ENCODE measurements at regions not wholly inside any gene's neighbourhood (a gene's known extent, or its start where the extent isn't known, plus 50 kb on each side); places are given as distances from the start of the nearest gene placed in this dataset.

GRCh38 chr4:188623314-188623854 is 484.1 kb downstream of the TRIML1 start:
- Mint-ChIP-seq H3K9me3 (peaks cover 6 to 24% (median 13%) of the 10 kb centered on the region in 11 donors), H3K4me1 (no peaks in the 10 kb centered on the region), H3K36me3 (no peaks in the 10 kb centered on the region), H3K27me3 (no peaks in the 10 kb centered on the region), H3K4me3 (no peak overlapping the region), H3K27ac (no peak overlapping the region)
- DNase-seq (no peak), ATAC-seq (no peak)
- H3K9me3 ChIP-seq (ENCODE audit: control insufficient read depth in 2 of 3, low read length in 3 of 3): no peaks in the 10 kb centered on the region
- intact Hi-C loops (cut with micrococcal nuclease): no loop called here
- H3K27ac ChIP-seq (ENCODE audit: low read depth, low read length): no peak overlapping the region
- CTCF ChIA-PET: no interaction called here
- H3K36me3 ChIP-seq (ENCODE audit: control insufficient read depth in 2 of 3, insufficient read depth in 3 of 3, low read length in 3 of 3): no peaks in the 10 kb centered on the region
- no peak overlapping the region for H3K4me3 ChIP-seq (ENCODE audit: low read length)
- H3K4me1 ChIP-seq (ENCODE audit: control insufficient read depth in 2 of 2, insufficient read depth in 2 of 2, low read length in 2 of 2): no peaks in the 10 kb centered on the region
- POLR2A ChIA-PET: no interaction called here
- H3K27me3 ChIP-seq (ENCODE audit: control insufficient read depth in 2 of 2, insufficient read depth in 2 of 2, low read length in 2 of 2): no peaks in the 10 kb centered on the region

- intact Hi-C loops (cut with micrococcal nuclease): no loop called here
- Mint-ChIP-seq H3K36me3 (no peaks in the 10 kb centered on the region), H3K4me1 (no peaks in the 10 kb centered on the region), H3K27me3 (no peaks in the 10 kb centered on the region), H3K9me3 (peaks cover 5 to 23% (median 9%) of the 10 kb centered on the region in 11 donors), H3K27ac (no peak overlapping the region), H3K4me3 (no peak overlapping the region)
- ChIA-PET CTCF (no interaction called here), POLR2A (no interaction called here)
- H3K27me3 ChIP-seq (ENCODE audit: control insufficient read depth in 2 of 2, insufficient read depth in 2 of 2, low read length in 2 of 2): no peaks in the 10 kb centered on the region
- DNase-seq (no peak), ATAC-seq (no peak)
- H3K27ac ChIP-seq (ENCODE audit: low read depth, low read length): no peak overlapping the region
- H3K36me3 ChIP-seq (ENCODE audit: control insufficient read depth in 2 of 3, insufficient read depth in 3 of 3, low read length in 3 of 3): no peaks in the 10 kb centered on the region
- H3K9me3 ChIP-seq (ENCODE audit: control insufficient read depth in 2 of 3, low read length in 3 of 3): no peaks in the 10 kb centered on the region
- H3K4me3 ChIP-seq (ENCODE audit: low read length): no peak overlapping the region
- no peaks in the 10 kb centered on the region for H3K4me1 ChIP-seq (ENCODE audit: control insufficient read depth in 2 of 2, insufficient read depth in 2 of 2, low read length in 2 of 2)
These were observed 485.1 kb downstream of the TRIML1 start for GRCh38 chr4:188624370-188624769.

GRCh38 chr4:188627892-188628291 is 488.7 kb downstream of the TRIML1 start:
- H3K4me3 Mint-ChIP-seq: no peak overlapping the region
- CTCF ChIA-PET: no interaction called here

GRCh38 chr4:188639479-188640100 is 500.3 kb downstream of the TRIML1 start:
- Histone ChIP-seq H3K4me3 (ENCODE audit: low read length) (no peak overlapping the region), H3K9me3 (ENCODE audit: control insufficient read depth in 2 of 3, low read length in 3 of 3) (no peaks in the 10 kb centered on the region), H3K4me1 (ENCODE audit: control insufficient read depth in 2 of 2, insufficient read depth in 2 of 2, low read length in 2 of 2) (no peaks in the 10 kb centered on the region), H3K27me3 (ENCODE audit: control insufficient read depth in 2 of 2, insufficient read depth in 2 of 2, low read length in 2 of 2) (no peaks in the 10 kb centered on the region), H3K36me3 (ENCODE audit: control insufficient read depth in 2 of 3, insufficient read depth in 3 of 3, low read length in 3 of 3) (no peaks in the 10 kb centered on the region), H3K27ac (ENCODE audit: low read depth, low read length) (no peak overlapping the region)
- ChIA-PET POLR2A (no interaction called here), CTCF (no interaction called here)
- Mint-ChIP-seq H3K4me1 (no peaks in the 10 kb centered on the region), H3K27ac (no peak overlapping the region), H3K36me3 (no peaks in the 10 kb centered on the region), H3K4me3 (no peak overlapping the region), H3K27me3 (no peaks in the 10 kb centered on the region), H3K9me3 (peaks cover 0 to 24% (median 4%) of the 10 kb centered on the region in 11 donors)
- DNase-seq (no peak), ATAC-seq (no peak)
- intact Hi-C loops (cut with micrococcal nuclease): no loop called here

More at GRCh38 chr4:188627892-188628291, 488.7 kb downstream of the TRIML1 start:
- ATAC-seq: no peak
- no peak for DNase-seq
- Histone ChIP-seq H3K27ac (ENCODE audit: low read depth, low read length) (no peak overlapping the region), H3K36me3 (ENCODE audit: control insufficient read depth in 2 of 3, insufficient read depth in 3 of 3, low read length in 3 of 3) (no peaks in the 10 kb centered on the region), H3K9me3 (ENCODE audit: control insufficient read depth in 2 of 3, low read length in 3 of 3) (peaks cover 0 to 5% (median 0%) of the 10 kb centered on the region in 3 experiments), H3K4me1 (ENCODE audit: control insufficient read depth in 2 of 2, insufficient read depth in 2 of 2, low read length in 2 of 2) (no peaks in the 10 kb centered on the region), H3K27me3 (ENCODE audit: control insufficient read depth in 2 of 2, insufficient read depth in 2 of 2, low read length in 2 of 2) (no peaks in the 10 kb centered on the region), H3K4me3 (ENCODE audit: low read length) (no peak overlapping the region)
- Mint-ChIP-seq H3K36me3 (peaks cover 0 to 3% (median 0%) of the 10 kb centered on the region in 5 donors), H3K9me3 (peaks cover 9 to 30% (median 16%) of the 10 kb centered on the region in 11 donors), H3K27ac (no peak overlapping the region), H3K27me3 (no peaks in the 10 kb centered on the region), H3K4me1 (no peaks in the 10 kb centered on the region)
- POLR2A ChIA-PET: no interaction called here
- intact Hi-C loops (cut with micrococcal nuclease): no loop called here

- ChIA-PET POLR2A (no interaction called here), CTCF (no interaction called here)
- no peaks in the 10 kb centered on the region for H3K9me3 ChIP-seq (ENCODE audit: control insufficient read depth in 2 of 3, low read length in 3 of 3)
- H3K36me3 ChIP-seq (ENCODE audit: control insufficient read depth in 2 of 3, insufficient read depth in 3 of 3, low read length in 3 of 3): no peaks in the 10 kb centered on the region
- intact Hi-C loops (cut with micrococcal nuclease): no loop called here
- H3K27ac ChIP-seq (ENCODE audit: low read depth, low read length): no peak overlapping the region
- Mint-ChIP-seq H3K9me3 (peaks cover 0 to 16% (median 6%) of the 10 kb centered on the region in 11 donors), H3K27ac (no peak overlapping the region), H3K27me3 (no peaks in the 10 kb centered on the region), H3K36me3 (no peaks in the 10 kb centered on the region), H3K4me1 (no peaks in the 10 kb centered on the region), H3K4me3 (no peak overlapping the region)
- no peak for DNase-seq
- ATAC-seq: no peak
- no peak overlapping the region for H3K4me3 ChIP-seq (ENCODE audit: low read length)
- no peaks in the 10 kb centered on the region for H3K4me1 ChIP-seq (ENCODE audit: control insufficient read depth in 2 of 2, insufficient read depth in 2 of 2, low read length in 2 of 2)
- no peaks in the 10 kb centered on the region for H3K27me3 ChIP-seq (ENCODE audit: control insufficient read depth in 2 of 2, insufficient read depth in 2 of 2, low read length in 2 of 2)
These were observed 508.7 kb downstream of the TRIML1 start for GRCh38 chr4:188647820-188648370.

- Mint-ChIP-seq H3K27ac (no peak overlapping the region), H3K4me3 (no peak overlapping the region), H3K27me3 (no peaks in the 10 kb centered on the region), H3K4me1 (no peaks in the 10 kb centered on the region), H3K9me3 (peaks cover 0 to 16% (median 7%) of the 10 kb centered on the region in 11 donors), H3K36me3 (no peaks in the 10 kb centered on the region)
- Histone ChIP-seq H3K27me3 (ENCODE audit: control insufficient read depth in 2 of 2, insufficient read depth in 2 of 2, low read length in 2 of 2) (no peaks in the 10 kb centered on the region), H3K4me3 (ENCODE audit: low read length) (no peak overlapping the region), H3K36me3 (ENCODE audit: control insufficient read depth in 2 of 3, insufficient read depth in 3 of 3, low read length in 3 of 3) (no peaks in the 10 kb centered on the region), H3K27ac (ENCODE audit: low read depth, low read length) (no peak overlapping the region), H3K4me1 (ENCODE audit: control insufficient read depth in 2 of 2, insufficient read depth in 2 of 2, low read length in 2 of 2) (no peaks in the 10 kb centered on the region), H3K9me3 (ENCODE audit: control insufficient read depth in 2 of 3, low read length in 3 of 3) (no peaks in the 10 kb centered on the region)
- no peak for DNase-seq
- intact Hi-C loops (cut with micrococcal nuclease): no loop called here
- ATAC-seq: no peak
- ChIA-PET POLR2A (no interaction called here), CTCF (no interaction called here)
These were observed 510.4 kb downstream of the TRIML1 start for GRCh38 chr4:188649635-188650034.

GRCh38 chr4:188650516-188650915 is 511.3 kb downstream of the TRIML1 start:
- H3K4me3 ChIP-seq (ENCODE audit: low read length): no peak overlapping the region
- Mint-ChIP-seq H3K27me3 (no peaks in the 10 kb centered on the region), H3K4me3 (no peak overlapping the region), H3K9me3 (peaks cover 0 to 16% (median 7%) of the 10 kb centered on the region in 11 donors), H3K27ac (no peak overlapping the region), H3K4me1 (no peaks in the 10 kb centered on the region), H3K36me3 (no peaks in the 10 kb centered on the region)
- DNase-seq: no peak
- intact Hi-C loops (cut with micrococcal nuclease): no loop called here
- no peaks in the 10 kb centered on the region for H3K4me1 ChIP-seq (ENCODE audit: control insufficient read depth in 2 of 2, insufficient read depth in 2 of 2, low read length in 2 of 2)
- no peaks in the 10 kb centered on the region for H3K27me3 ChIP-seq (ENCODE audit: control insufficient read depth in 2 of 2, insufficient read depth in 2 of 2, low read length in 2 of 2)
- no peak for ATAC-seq
- ChIA-PET CTCF (no interaction called here), POLR2A (no interaction called here)
- no peaks in the 10 kb centered on the region for H3K36me3 ChIP-seq (ENCODE audit: control insufficient read depth in 2 of 3, insufficient read depth in 3 of 3, low read length in 3 of 3)
- no peaks in the 10 kb centered on the region for H3K9me3 ChIP-seq (ENCODE audit: control insufficient read depth in 2 of 3, low read length in 3 of 3)
- H3K27ac ChIP-seq (ENCODE audit: low read depth, low read length): no peak overlapping the region
